ENCODE measurements at regions not wholly inside any gene's neighbourhood (a gene's known extent, or its start where the extent isn't known, plus 50 kb on each side); places are given as distances from the start of the nearest gene placed in this dataset.
A peak's percentile ranks its signal among the peaks of the same experiment; 100 is the strongest.

DNA sequence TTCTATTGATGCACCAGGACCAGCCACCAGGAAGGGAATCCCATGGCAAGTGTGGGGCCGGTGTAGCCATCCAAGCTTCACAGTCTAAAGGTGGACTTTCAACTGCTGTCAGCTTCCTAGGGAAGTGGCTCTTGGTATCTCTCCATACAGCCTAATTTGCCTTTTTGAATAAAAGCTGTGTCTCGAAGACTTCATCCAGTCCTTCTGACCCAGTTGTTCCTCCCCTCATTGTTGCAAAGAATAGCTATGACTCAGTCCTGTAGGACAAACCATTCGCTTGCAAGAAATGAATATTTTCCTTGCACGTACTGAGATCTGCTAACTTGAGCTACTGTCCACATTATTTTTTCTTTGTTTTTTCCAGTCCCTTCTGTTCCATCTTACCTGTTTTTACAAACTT lies 145.1 kb upstream of the CTSO start:
- peak; percentile 3 for DNase-seq (ENCODE audit: low read depth)
- TF ChIP-seq, protein P1, sequence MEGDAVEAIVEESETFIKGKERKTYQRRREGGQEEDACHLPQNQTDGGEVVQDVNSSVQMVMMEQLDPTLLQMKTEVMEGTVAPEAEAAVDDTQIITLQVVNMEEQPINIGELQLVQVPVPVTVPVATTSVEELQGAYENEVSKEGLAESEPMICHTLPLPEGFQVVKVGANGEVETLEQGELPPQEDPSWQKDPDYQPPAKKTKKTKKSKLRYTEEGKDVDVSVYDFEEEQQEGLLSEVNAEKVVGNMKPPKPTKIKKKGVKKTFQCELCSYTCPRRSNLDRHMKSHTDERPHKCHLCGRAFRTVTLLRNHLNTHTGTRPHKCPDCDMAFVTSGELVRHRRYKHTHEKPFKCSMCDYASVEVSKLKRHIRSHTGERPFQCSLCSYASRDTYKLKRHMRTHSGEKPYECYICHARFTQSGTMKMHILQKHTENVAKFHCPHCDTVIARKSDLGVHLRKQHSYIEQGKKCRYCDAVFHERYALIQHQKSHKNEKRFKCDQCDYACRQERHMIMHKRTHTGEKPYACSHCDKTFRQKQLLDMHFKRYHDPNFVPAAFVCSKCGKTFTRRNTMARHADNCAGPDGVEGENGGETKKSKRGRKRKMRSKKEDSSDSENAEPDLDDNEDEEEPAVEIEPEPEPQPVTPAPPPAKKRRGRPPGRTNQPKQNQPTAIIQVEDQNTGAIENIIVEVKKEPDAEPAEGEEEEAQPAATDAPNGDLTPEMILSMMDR (IDR thresholded peaks at IDR 0.05; ENCODE audit: insufficient read depth, low read length) = no peak
- no peak overlapping the region for H3K4me3 ChIP-seq (ENCODE audit: low read depth, low read length)

- no peak overlapping the region for H3K4me3 ChIP-seq (ENCODE audit: low read depth, low read length)
- TF ChIP-seq, protein P1 (IDR thresholded peaks at IDR 0.05; ENCODE audit: insufficient read depth, low read length) = no peak
- DNase-seq (ENCODE audit: low read depth) = no peak
Measured at GRCh38 chr4:156085100-156085499, 131.4 kb upstream of the CTSO start.

GRCh38 chr4:156084373-156084772 lies 130.7 kb upstream of the CTSO start:
- no peak for DNase-seq (ENCODE audit: low read depth)
- TF ChIP-seq, protein P1 (IDR thresholded peaks at IDR 0.05; ENCODE audit: insufficient read depth, low read length) = no peak
- H3K4me3 ChIP-seq (ENCODE audit: low read depth, low read length) = no peak overlapping the region

GRCh38 chr4:156073976-156074375 lies 120.3 kb upstream of the CTSO start:
- TF ChIP-seq, protein P1 (IDR thresholded peaks at IDR 0.05; ENCODE audit: insufficient read depth, low read length) = no peak
- no peak overlapping the region for H3K4me3 ChIP-seq (ENCODE audit: low read depth, low read length)
- no peak for DNase-seq (ENCODE audit: low read depth)

GRCh38 chr4:156060661-156061060 lies 107.0 kb upstream of the CTSO start:
- no peak for DNase-seq (ENCODE audit: low read depth)
- no peak overlapping the region for H3K4me3 ChIP-seq (ENCODE audit: low read depth, low read length)
- TF ChIP-seq, protein P1 (IDR thresholded peaks at IDR 0.05; ENCODE audit: insufficient read depth, low read length) = no peak

DNA sequence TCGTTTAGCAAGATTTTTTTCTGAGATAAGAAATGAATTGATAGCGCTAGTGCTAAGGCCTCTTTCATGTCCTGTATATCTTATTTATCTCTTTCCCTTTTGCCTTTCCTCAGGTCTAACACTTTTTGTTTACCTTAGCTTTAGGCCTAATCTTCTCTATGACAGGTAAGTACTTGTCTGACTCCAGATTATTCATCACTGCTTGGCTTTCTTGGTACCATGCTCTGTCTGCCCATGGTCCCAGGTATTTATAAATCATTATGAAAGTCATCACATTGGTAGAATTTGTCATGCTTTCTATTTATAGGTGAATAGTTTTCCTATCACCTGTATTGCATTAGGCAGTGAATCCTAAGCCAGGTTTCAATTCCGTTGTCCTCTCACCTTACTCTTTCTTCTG lies 99.5 kb upstream of the CTSO start:
- TF ChIP-seq, protein P1 (IDR thresholded peaks at IDR 0.05; ENCODE audit: insufficient read depth, low read length) = no peak
- no peak overlapping the region for H3K4me3 ChIP-seq (ENCODE audit: low read depth, low read length)
- no peak for DNase-seq (ENCODE audit: low read depth)

- no peak overlapping the region for H3K4me3 ChIP-seq (ENCODE audit: low read depth, low read length)
- TF ChIP-seq, protein P1 (IDR thresholded peaks at IDR 0.05; ENCODE audit: insufficient read depth, low read length) = no peak
Measured at GRCh38 chr4:156052116-156052515, 98.5 kb upstream of the CTSO start.

More at GRCh38 chr4:156052116-156052515, 98.5 kb upstream of the CTSO start:
- no peak for DNase-seq (ENCODE audit: low read depth)
